Activated CD4-positive, alpha-beta memory T cell treated with anti-CD3 and anti-CD28 coated beads for 36 hours (primary cell): ENCODE measurements at regions not wholly inside any gene's neighbourhood (a gene's known extent, or its start where the extent isn't known, plus 50 kb on each side); places are given as distances from the start of the nearest gene placed in this dataset.
"Not testable (repeated sequence)": the region's sequence is repeated elsewhere in the genome, so short reads cannot be mapped to it uniquely, and the experiment has no call there.

Experiments
- CTCF ChIA-PET: fragments of 350-600 bp; sonication (Branson Sonifier 250); formaldehyde crosslinking; loops from one replicate; lab custom pipeline; 2021; ENCODE audit warnings: antibody characterized with exemption, inconsistent platforms; lab: Charles Lee
- POLR2A ChIA-PET: fragments of 350-600 bp; sonication (Branson Sonifier 250); formaldehyde crosslinking; loops from one replicate; lab custom pipeline; 2021; ENCODE audit warnings: antibody characterized with exemption; lab: Charles Lee
- DNase-seq: peaks from one replicate; pipeline ENCODE4 v3.0.0-alpha.2; 2020
- H3K27ac Mint-ChIP-seq: one replicate; pipeline ENCODE4 v1.8.0; 2021; ENCODE audit warnings: mixed read lengths
- H3K27me3 Mint-ChIP-seq: one replicate; pipeline ENCODE4 v1.8.0; 2021; ENCODE audit warnings: mixed read lengths
- H3K36me3 Mint-ChIP-seq: one replicate; pipeline ENCODE4 v1.8.0; 2021; ENCODE audit warnings: mixed read lengths
- H3K4me1 Mint-ChIP-seq: one replicate; pipeline ENCODE4 v1.8.0; 2021; ENCODE audit warnings: low read depth, mixed read lengths
- H3K4me3 Mint-ChIP-seq: one replicate; pipeline ENCODE4 v1.8.0; 2021; ENCODE audit warnings: mild to moderate bottlenecking, mixed read lengths
- H3K9me3 Mint-ChIP-seq: one replicate; pipeline ENCODE4 v1.8.0; 2021; ENCODE audit warnings: mixed read lengths
- intact Hi-C: fragments of 100-400 bp; cut with micrococcal nuclease; formaldehyde crosslinking; loops from one replicate; pipeline ENCODE4 v1.15.1; 2023

DNA sequence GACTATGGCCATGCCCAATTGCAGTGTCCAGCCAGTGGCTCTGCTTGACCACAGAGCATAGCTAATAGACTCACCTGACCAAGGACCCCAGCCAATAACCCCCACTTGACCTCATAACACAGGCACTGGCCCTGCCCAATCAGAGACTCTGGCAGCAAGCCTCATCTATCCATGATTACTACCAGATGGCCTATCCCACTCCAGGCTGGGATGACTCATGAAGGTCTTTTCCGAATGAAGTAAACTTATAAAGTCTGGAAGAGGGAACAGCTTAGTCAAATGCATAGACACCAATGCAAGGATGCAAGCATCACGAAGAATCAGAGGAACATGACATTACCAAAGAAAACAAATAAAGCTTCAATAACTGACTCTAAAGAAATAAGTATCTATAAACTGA, 141.4 kb downstream of the TMEM168 start:
- H3K36me3 Mint-ChIP-seq, result no peaks in the 10 kb centered on the region
- peaks cover 5% of the 10 kb centered on the region for H3K27me3 Mint-ChIP-seq
- DNase-seq, result no peak
- ChIA-PET CTCF (no interaction called here), POLR2A (no interaction called here)
- no peaks in the 10 kb centered on the region for H3K4me1 Mint-ChIP-seq
- peaks cover 16% of the 10 kb centered on the region for H3K9me3 Mint-ChIP-seq
- H3K4me3 Mint-ChIP-seq, result no peak overlapping the region
- no peak overlapping the region for H3K27ac Mint-ChIP-seq
- intact Hi-C loops, result no loop called here

DNA sequence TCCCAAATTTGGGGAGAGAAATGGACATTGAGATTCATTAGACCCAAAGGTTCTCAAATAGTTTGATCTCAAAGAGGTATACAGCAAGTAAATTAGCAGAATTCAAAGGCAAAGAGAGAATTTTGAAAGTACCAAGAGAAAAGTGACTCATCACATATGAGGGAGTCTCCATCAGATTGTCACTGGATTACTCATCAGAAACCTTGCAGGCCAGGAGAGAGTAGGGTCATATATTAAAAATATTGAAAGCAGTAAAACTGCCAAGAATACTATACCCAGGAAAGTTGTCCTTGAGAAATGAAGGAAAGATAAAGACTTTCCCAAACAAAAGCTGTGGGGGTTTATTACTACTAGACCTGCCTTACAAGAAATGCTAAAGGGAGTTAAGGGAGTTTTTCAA, 140.6 kb downstream of the TMEM168 start:
- intact Hi-C loops, result no loop called here
- Mint-ChIP-seq H3K36me3 (no peaks in the 10 kb centered on the region), H3K4me3 (no peak overlapping the region), H3K9me3 (peaks cover 16% of the 10 kb centered on the region), H3K4me1 (no peaks in the 10 kb centered on the region), H3K27me3 (peaks cover 5% of the 10 kb centered on the region), H3K27ac (no peak overlapping the region)
- ChIA-PET CTCF (no interaction called here), POLR2A (no interaction called here)
- DNase-seq, result no peak

GRCh38 chr7:112654322-112655216, 135.6 kb downstream of the TMEM168 start:
- H3K4me1 Mint-ChIP-seq, result no peaks in the 10 kb centered on the region
- H3K9me3 Mint-ChIP-seq, result peaks cover 2% of the 10 kb centered on the region
- H3K27me3 Mint-ChIP-seq, result no peaks in the 10 kb centered on the region
- intact Hi-C loops, result no loop called here
- no peak overlapping the region for H3K4me3 Mint-ChIP-seq
- H3K27ac Mint-ChIP-seq, result no peak overlapping the region
- ChIA-PET POLR2A (no interaction called here), CTCF (no interaction called here)
- no peaks in the 10 kb centered on the region for H3K36me3 Mint-ChIP-seq
- DNase-seq, result no peak

DNA sequence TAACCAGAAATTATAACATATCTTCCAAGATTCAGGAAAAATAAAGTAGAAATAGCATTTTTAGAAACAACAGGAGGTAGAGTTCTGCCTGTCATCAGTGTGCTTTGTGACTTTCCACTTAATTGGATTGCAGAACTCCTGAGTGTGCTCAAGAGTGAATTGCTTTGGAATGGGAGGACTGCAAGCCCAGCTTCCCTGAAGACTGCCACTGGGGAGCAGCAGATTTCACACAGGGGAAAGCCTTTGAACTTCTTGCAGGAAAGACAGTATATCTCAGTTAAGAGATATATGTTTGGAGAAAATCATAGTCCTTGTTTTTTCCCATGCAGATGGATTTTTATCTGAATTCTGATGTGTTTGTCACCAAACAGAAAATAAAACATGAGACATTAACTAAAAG, 124.5 kb downstream of the TMEM168 start:
- Mint-ChIP-seq H3K9me3 (no peaks in the 10 kb centered on the region), H3K36me3 (no peaks in the 10 kb centered on the region), H3K4me3 (no peak overlapping the region), H3K4me1 (no peaks in the 10 kb centered on the region), H3K27ac (no peak overlapping the region), H3K27me3 (peaks cover 1% of the 10 kb centered on the region)
- DNase-seq, result no peak
- CTCF ChIA-PET, result no interaction called here
- POLR2A ChIA-PET, result no interaction called here
- intact Hi-C loops, result no loop called here

- no peaks in the 10 kb centered on the region for H3K36me3 Mint-ChIP-seq
- intact Hi-C loops, result no loop called here
- DNase-seq, result no peak
- ChIA-PET CTCF (no interaction called here), POLR2A (no interaction called here)
- H3K9me3 Mint-ChIP-seq, result no peaks in the 10 kb centered on the region
- H3K4me1 Mint-ChIP-seq, result no peaks in the 10 kb centered on the region
- H3K27ac Mint-ChIP-seq, result no peak overlapping the region
- H3K4me3 Mint-ChIP-seq, result no peak overlapping the region
- no peaks in the 10 kb centered on the region for H3K27me3 Mint-ChIP-seq
These were observed 121.6 kb downstream of the TMEM168 start for GRCh38 chr7:112668561-112668960.

GRCh38 chr7:112669306-112669705, 120.9 kb downstream of the TMEM168 start:
- DNase-seq, result no peak
- H3K27me3 Mint-ChIP-seq, result no peaks in the 10 kb centered on the region
- ChIA-PET POLR2A (no interaction called here), CTCF (no interaction called here)
- H3K27ac Mint-ChIP-seq, result no peak overlapping the region
- intact Hi-C loops, result no loop called here
- no peaks in the 10 kb centered on the region for H3K36me3 Mint-ChIP-seq
- no peaks in the 10 kb centered on the region for H3K4me1 Mint-ChIP-seq
- no peaks in the 10 kb centered on the region for H3K9me3 Mint-ChIP-seq
- H3K4me3 Mint-ChIP-seq, result no peak overlapping the region

- Mint-ChIP-seq H3K9me3 (no peaks in the 10 kb centered on the region), H3K27ac (no peak overlapping the region), H3K36me3 (no peaks in the 10 kb centered on the region), H3K27me3 (no peaks in the 10 kb centered on the region), H3K4me3 (no peak overlapping the region), H3K4me1 (no peaks in the 10 kb centered on the region)
- DNase-seq, result no peak
- intact Hi-C loops, result no loop called here
- ChIA-PET CTCF (no interaction called here), POLR2A (no interaction called here)
These were observed 120.0 kb downstream of the TMEM168 start for GRCh38 chr7:112670193-112670592.

DNA sequence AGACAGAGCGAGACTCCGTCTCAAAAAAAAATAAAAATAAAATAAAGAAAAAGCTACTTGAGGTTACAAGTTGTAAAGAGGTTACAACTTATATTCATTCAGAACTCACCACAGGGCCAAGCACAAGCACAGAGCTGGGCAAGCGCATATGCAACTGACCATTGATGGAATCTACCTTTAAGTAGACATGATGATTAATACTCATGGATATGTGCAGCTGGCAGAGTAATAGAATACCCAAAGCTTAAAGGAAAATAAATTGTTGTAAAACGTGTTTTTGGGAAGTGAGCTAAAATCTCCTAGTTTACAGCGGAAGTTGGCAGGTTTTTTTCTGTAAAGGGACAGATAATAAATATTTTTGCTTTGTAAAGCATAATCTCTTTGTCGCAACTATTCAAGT, 111.6 kb downstream of the TMEM168 start:
- intact Hi-C loops, result no loop called here
- no peaks in the 10 kb centered on the region for H3K4me1 Mint-ChIP-seq
- POLR2A ChIA-PET, result no interaction called here
- no peak for DNase-seq
- no peaks in the 10 kb centered on the region for H3K36me3 Mint-ChIP-seq
- no peaks in the 10 kb centered on the region for H3K27me3 Mint-ChIP-seq
- CTCF ChIA-PET, result interaction anchor here (1.8 kb wide), 1 partner anchor 128 kb away, joined by 5 read pairs; no protein-coding TSS in a partner anchor
- H3K4me3 Mint-ChIP-seq, result no peak overlapping the region
- H3K9me3 Mint-ChIP-seq, result no peaks in the 10 kb centered on the region
- H3K27ac Mint-ChIP-seq, result no peak overlapping the region

DNA sequence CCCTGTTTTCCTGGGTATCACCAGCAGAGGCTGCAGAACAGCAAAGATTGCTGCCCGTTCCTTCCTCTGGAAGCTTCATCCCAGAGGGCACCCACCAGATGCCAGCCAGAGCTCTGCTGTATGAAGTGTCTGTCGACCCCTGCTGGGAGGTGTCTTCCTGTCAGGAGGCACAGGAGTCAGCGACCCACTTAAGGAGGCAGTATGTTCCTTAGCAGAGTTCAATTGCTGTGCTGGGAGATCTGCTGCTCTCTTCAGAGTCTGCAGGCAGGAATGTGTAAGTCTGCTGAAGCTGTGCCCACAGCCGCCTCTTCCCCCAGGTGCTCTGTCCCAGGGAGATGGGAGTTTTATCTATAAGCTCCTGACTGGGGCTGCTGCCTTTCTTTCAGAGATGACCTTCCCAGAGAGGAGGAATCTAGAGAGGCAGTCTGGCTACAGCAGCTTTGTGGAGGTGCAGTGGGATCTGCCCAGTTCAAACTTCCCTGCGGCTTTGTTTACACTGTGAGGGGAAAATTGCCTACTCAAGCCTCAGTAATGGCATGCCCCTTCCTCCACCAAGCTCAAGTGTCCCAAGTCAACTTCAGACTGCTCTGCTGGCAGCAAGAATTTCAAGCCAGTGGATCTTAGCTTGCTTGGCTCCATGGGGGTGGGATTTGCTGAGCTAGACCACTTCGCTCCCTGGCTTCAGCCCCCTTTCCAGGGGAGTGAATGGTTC, 100.6 kb downstream of the TMEM168 start:
- H3K36me3 Mint-ChIP-seq, POLR2A ChIA-PET, CTCF ChIA-PET, H3K4me1 Mint-ChIP-seq, intact Hi-C loops, H3K27ac Mint-ChIP-seq, DNase-seq, H3K27me3 Mint-ChIP-seq, H3K4me3 Mint-ChIP-seq: not testable (repeated sequence)
- H3K9me3 Mint-ChIP-seq, result peaks cover 15% of the 10 kb centered on the region

GRCh38 chr7:112692333-112692732, 97.9 kb downstream of the TMEM168 start:
- ChIA-PET CTCF (no interaction called here), POLR2A (no interaction called here)
- DNase-seq, result no peak
- Mint-ChIP-seq H3K9me3 (peaks cover 9% of the 10 kb centered on the region), H3K4me1 (no peaks in the 10 kb centered on the region), H3K36me3 (no peaks in the 10 kb centered on the region), H3K27ac (no peak overlapping the region), H3K27me3 (peaks cover 9% of the 10 kb centered on the region), H3K4me3 (no peak overlapping the region)
- intact Hi-C loops, result no loop called here

DNA sequence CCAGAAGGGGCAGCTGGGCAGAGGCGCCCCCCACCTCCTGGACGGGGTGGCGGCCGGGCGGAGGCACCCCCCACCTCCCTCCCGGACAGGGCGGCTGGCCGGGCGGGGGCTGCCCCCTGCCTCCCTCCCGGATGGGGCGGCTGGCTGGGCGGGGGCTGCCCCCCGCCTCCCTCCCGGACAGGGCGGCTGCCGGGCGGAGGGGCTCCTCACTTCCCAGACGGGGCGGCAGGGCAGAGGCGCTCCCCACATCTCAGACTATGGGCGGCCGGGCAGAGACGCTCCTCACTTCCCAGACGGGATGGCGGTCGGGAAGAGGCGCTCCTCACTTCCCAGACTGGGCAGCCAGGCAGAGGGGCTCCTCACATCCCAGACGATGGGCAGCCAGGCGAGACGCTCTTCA, 93.0 kb downstream of the TMEM168 start:
- intact Hi-C loops, H3K4me1 Mint-ChIP-seq, H3K9me3 Mint-ChIP-seq, CTCF ChIA-PET, POLR2A ChIA-PET, H3K4me3 Mint-ChIP-seq, DNase-seq, H3K36me3 Mint-ChIP-seq, H3K27ac Mint-ChIP-seq: not testable (repeated sequence)
- peaks cover 17% of the 10 kb centered on the region for H3K27me3 Mint-ChIP-seq

DNA sequence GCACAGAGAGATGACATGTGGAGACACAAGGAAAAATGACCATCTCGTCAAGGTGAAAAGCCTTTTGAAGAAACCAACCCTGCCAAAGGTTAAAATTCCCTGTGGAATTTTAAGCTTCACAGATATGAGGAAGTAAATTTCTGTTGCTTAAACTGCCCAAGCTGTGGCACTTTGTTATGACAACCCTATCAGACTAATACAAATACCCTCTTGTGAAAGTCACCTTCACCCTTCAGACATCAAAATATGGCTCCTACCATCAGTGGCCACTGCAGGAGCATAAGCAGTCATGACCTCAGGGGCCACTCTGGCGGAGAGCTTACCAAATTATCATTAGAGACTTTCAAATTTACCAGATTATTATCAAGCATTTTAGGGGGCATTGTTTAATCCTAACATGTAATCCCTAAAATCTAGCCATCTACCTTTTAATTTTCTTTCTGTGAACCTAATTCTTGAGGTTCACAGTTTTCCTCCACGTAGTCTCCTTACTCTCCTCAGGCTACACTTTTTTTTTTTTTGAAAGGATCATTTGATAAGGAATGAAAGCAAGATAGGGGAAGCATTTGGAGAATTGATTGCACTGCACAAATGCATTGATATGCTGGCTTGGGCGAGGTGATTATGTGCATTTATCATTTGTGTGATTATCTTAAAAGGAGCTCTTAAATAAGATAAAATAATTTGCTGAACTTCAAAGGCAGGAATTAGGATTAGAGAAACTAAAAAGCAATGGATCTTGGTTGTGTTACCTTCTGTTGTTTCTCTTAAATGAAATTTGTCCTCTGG, 90.3 kb downstream of the TMEM168 start:
- ChIA-PET CTCF (no interaction called here), POLR2A (no interaction called here)
- H3K27ac Mint-ChIP-seq, result no peak overlapping the region
- no peaks in the 10 kb centered on the region for H3K4me1 Mint-ChIP-seq
- DNase-seq, result no peak
- no peaks in the 10 kb centered on the region for H3K36me3 Mint-ChIP-seq
- peaks cover 13% of the 10 kb centered on the region for H3K27me3 Mint-ChIP-seq
- intact Hi-C loops, result no loop called here
- H3K9me3 Mint-ChIP-seq, result peaks cover 1% of the 10 kb centered on the region
- no peak overlapping the region for H3K4me3 Mint-ChIP-seq
